ENCODE measurements at regions not wholly inside any gene's neighbourhood (a gene's known extent, or its start where the extent isn't known, plus 50 kb on each side); places are given as distances from the start of the nearest gene placed in this dataset.
"Not testable (repeated sequence)": the region's sequence is repeated elsewhere in the genome, so short reads cannot be mapped to it uniquely, and the experiment has no call there.

DNA sequence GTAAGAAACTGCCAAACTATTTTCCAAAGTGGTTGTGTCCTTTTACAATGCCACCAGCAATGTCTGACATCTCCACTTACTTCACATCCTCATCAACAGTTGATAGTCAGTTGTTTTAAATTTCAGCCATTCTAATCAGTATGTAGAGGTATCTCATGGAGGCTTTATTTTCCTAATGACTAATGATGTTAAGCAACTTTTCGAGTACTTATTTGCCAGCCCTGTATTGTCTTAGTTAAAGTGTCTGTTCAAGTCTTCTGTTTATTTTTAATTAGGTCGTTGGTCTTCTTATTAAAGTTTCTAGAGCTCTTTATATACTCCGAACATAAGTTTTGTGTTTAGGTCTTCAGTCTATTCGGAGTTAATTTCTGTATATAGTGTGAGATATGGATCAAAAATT lies 54.9 kb upstream of the NBPF12 start:
- not testable (repeated sequence) for H3K4me3 ChIP-seq (ENCODE audit: low read length in 3 of 3); H3K27me3 ChIP-seq (ENCODE audit: control insufficient read depth in 3 of 3, insufficient read depth in 3 of 3, low read length in 3 of 3); H3K36me3 ChIP-seq (ENCODE audit: control insufficient read depth in 3 of 3, insufficient read depth in 3 of 3, low read length in 3 of 3); H3K9ac ChIP-seq (ENCODE audit: low read depth in 1 of 3, low read length in 3 of 3); H3K27ac ChIP-seq (ENCODE audit: low read depth, low read length); H3K4me1 ChIP-seq (ENCODE audit: control insufficient read depth in 3 of 3, insufficient read depth in 3 of 3, low read length in 3 of 3); H3K9me3 ChIP-seq (ENCODE audit: control insufficient read depth in 3 of 3, low read length in 3 of 3)

DNA sequence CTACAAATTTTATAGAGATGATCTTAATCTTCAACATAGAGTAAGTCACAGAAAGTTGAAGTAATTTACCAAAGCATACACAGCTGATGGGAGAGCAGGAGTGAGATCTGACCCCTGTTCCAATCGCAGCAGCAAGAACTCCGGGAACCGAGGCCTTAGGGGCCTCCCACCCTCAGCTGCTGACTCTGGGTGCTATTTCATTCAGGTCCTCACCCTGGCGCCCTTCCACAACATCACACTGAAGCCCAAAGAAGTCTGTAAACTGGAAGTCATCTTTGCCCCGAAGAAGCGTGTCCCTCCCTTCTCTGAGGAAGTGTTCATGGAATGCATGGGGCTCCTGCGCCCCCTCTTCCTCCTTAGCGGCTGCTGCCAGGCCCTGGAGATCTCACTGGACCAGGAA lies 57.0 kb upstream of the NBPF12 start:
- not testable (repeated sequence) for H3K9me3 ChIP-seq (ENCODE audit: control insufficient read depth in 3 of 3, low read length in 3 of 3); H3K4me1 ChIP-seq (ENCODE audit: control insufficient read depth in 3 of 3, insufficient read depth in 3 of 3, low read length in 3 of 3); H3K9ac ChIP-seq (ENCODE audit: low read depth in 1 of 3, low read length in 3 of 3); H3K4me3 ChIP-seq (ENCODE audit: low read length in 3 of 3); H3K27ac ChIP-seq (ENCODE audit: low read depth, low read length); H3K27me3 ChIP-seq (ENCODE audit: control insufficient read depth in 3 of 3, insufficient read depth in 3 of 3, low read length in 3 of 3); H3K36me3 ChIP-seq (ENCODE audit: control insufficient read depth in 3 of 3, insufficient read depth in 3 of 3, low read length in 3 of 3)

- H3K27ac ChIP-seq (ENCODE audit: low read depth, low read length); H3K4me1 ChIP-seq (ENCODE audit: control insufficient read depth in 3 of 3, insufficient read depth in 3 of 3, low read length in 3 of 3); H3K9ac ChIP-seq (ENCODE audit: low read depth in 1 of 3, low read length in 3 of 3); H3K27me3 ChIP-seq (ENCODE audit: control insufficient read depth in 3 of 3, insufficient read depth in 3 of 3, low read length in 3 of 3); H3K4me3 ChIP-seq (ENCODE audit: low read length in 3 of 3); H3K36me3 ChIP-seq (ENCODE audit: control insufficient read depth in 3 of 3, insufficient read depth in 3 of 3, low read length in 3 of 3); H3K9me3 ChIP-seq (ENCODE audit: control insufficient read depth in 3 of 3, low read length in 3 of 3): not testable (repeated sequence)
Observed at GRCh38 chr1:146863799-146864319, 74.3 kb upstream of the NBPF12 start.

- not testable (repeated sequence) for H3K36me3 ChIP-seq (ENCODE audit: control insufficient read depth in 3 of 3, insufficient read depth in 3 of 3, low read length in 3 of 3); H3K27me3 ChIP-seq (ENCODE audit: control insufficient read depth in 3 of 3, insufficient read depth in 3 of 3, low read length in 3 of 3); H3K4me1 ChIP-seq (ENCODE audit: control insufficient read depth in 3 of 3, insufficient read depth in 3 of 3, low read length in 3 of 3); H3K9me3 ChIP-seq (ENCODE audit: control insufficient read depth in 3 of 3, low read length in 3 of 3); H3K4me3 ChIP-seq (ENCODE audit: low read length in 3 of 3); H3K27ac ChIP-seq (ENCODE audit: low read depth, low read length); H3K9ac ChIP-seq (ENCODE audit: low read depth in 1 of 3, low read length in 3 of 3)
Observed at GRCh38 chr1:146853147-146853546, 85.0 kb upstream of the NBPF12 start.

GRCh38 chr1:146850352-146850889 lies 87.7 kb upstream of the NBPF12 start:
- H3K36me3 ChIP-seq (ENCODE audit: control insufficient read depth in 3 of 3, insufficient read depth in 3 of 3, low read length in 3 of 3); H3K9ac ChIP-seq (ENCODE audit: low read depth in 1 of 3, low read length in 3 of 3); H3K27me3 ChIP-seq (ENCODE audit: control insufficient read depth in 3 of 3, insufficient read depth in 3 of 3, low read length in 3 of 3); H3K4me1 ChIP-seq (ENCODE audit: control insufficient read depth in 3 of 3, insufficient read depth in 3 of 3, low read length in 3 of 3); H3K9me3 ChIP-seq (ENCODE audit: control insufficient read depth in 3 of 3, low read length in 3 of 3); H3K27ac ChIP-seq (ENCODE audit: low read depth, low read length); H3K4me3 ChIP-seq (ENCODE audit: low read length in 3 of 3): not testable (repeated sequence)

DNA sequence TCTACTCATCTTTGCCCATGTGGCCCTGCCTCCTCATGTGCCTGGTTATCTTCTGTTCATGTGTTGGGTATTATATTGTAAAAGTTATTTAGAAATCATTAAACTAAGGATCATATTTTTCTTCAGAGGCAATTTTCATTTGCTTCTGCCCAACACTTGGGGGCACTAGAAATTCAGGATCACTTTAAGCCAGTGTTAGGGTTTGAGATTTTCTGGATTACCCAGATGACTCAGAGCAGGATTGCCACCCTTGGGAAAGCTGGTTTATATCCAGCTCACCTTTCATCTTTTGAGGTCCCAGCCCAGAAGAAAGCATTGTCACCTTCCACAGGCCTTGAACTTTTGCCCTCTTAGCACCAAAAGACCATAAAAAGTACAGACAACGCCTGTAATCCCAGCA lies 99.4 kb upstream of the NBPF12 start:
- H3K27ac ChIP-seq (ENCODE audit: low read depth, low read length); H3K9me3 ChIP-seq (ENCODE audit: control insufficient read depth in 3 of 3, low read length in 3 of 3): not testable (repeated sequence)

GRCh38 chr1:146826957-146827356 lies 111.2 kb upstream of the NBPF12 start:
- H3K27ac ChIP-seq (ENCODE audit: low read depth, low read length); H3K4me1 ChIP-seq (ENCODE audit: control insufficient read depth in 3 of 3, insufficient read depth in 3 of 3, low read length in 3 of 3); H3K9me3 ChIP-seq (ENCODE audit: control insufficient read depth in 3 of 3, low read length in 3 of 3); H3K9ac ChIP-seq (ENCODE audit: low read depth in 1 of 3, low read length in 3 of 3); H3K36me3 ChIP-seq (ENCODE audit: control insufficient read depth in 3 of 3, insufficient read depth in 3 of 3, low read length in 3 of 3); H3K4me3 ChIP-seq (ENCODE audit: low read length in 3 of 3); H3K27me3 ChIP-seq (ENCODE audit: control insufficient read depth in 3 of 3, insufficient read depth in 3 of 3, low read length in 3 of 3): not testable (repeated sequence)

More for the DNA sequence above, 99.4 kb upstream of the NBPF12 start:
- not testable (repeated sequence) for H3K36me3 ChIP-seq (ENCODE audit: control insufficient read depth in 3 of 3, insufficient read depth in 3 of 3, low read length in 3 of 3); H3K4me3 ChIP-seq (ENCODE audit: low read length in 3 of 3); H3K9ac ChIP-seq (ENCODE audit: low read depth in 1 of 3, low read length in 3 of 3); H3K4me1 ChIP-seq (ENCODE audit: control insufficient read depth in 3 of 3, insufficient read depth in 3 of 3, low read length in 3 of 3); H3K27me3 ChIP-seq (ENCODE audit: control insufficient read depth in 3 of 3, insufficient read depth in 3 of 3, low read length in 3 of 3)

- H3K36me3 ChIP-seq (ENCODE audit: control insufficient read depth in 3 of 3, insufficient read depth in 3 of 3, low read length in 3 of 3); H3K27me3 ChIP-seq (ENCODE audit: control insufficient read depth in 3 of 3, insufficient read depth in 3 of 3, low read length in 3 of 3); H3K4me1 ChIP-seq (ENCODE audit: control insufficient read depth in 3 of 3, insufficient read depth in 3 of 3, low read length in 3 of 3); H3K9ac ChIP-seq (ENCODE audit: low read depth in 1 of 3, low read length in 3 of 3); H3K4me3 ChIP-seq (ENCODE audit: low read length in 3 of 3); H3K9me3 ChIP-seq (ENCODE audit: control insufficient read depth in 3 of 3, low read length in 3 of 3); H3K27ac ChIP-seq (ENCODE audit: low read depth, low read length): not testable (repeated sequence)
Observed at GRCh38 chr1:146794236-146794635, 143.9 kb upstream of the NBPF12 start.

- H3K27me3 ChIP-seq (ENCODE audit: control insufficient read depth in 3 of 3, insufficient read depth in 3 of 3, low read length in 3 of 3); H3K4me3 ChIP-seq (ENCODE audit: low read length in 3 of 3); H3K9ac ChIP-seq (ENCODE audit: low read depth in 1 of 3, low read length in 3 of 3); H3K27ac ChIP-seq (ENCODE audit: low read depth, low read length); H3K36me3 ChIP-seq (ENCODE audit: control insufficient read depth in 3 of 3, insufficient read depth in 3 of 3, low read length in 3 of 3); H3K4me1 ChIP-seq (ENCODE audit: control insufficient read depth in 3 of 3, insufficient read depth in 3 of 3, low read length in 3 of 3); H3K9me3 ChIP-seq (ENCODE audit: control insufficient read depth in 3 of 3, low read length in 3 of 3): not testable (repeated sequence)
Observed at GRCh38 chr1:146792725-146793124, 145.4 kb upstream of the NBPF12 start.

DNA sequence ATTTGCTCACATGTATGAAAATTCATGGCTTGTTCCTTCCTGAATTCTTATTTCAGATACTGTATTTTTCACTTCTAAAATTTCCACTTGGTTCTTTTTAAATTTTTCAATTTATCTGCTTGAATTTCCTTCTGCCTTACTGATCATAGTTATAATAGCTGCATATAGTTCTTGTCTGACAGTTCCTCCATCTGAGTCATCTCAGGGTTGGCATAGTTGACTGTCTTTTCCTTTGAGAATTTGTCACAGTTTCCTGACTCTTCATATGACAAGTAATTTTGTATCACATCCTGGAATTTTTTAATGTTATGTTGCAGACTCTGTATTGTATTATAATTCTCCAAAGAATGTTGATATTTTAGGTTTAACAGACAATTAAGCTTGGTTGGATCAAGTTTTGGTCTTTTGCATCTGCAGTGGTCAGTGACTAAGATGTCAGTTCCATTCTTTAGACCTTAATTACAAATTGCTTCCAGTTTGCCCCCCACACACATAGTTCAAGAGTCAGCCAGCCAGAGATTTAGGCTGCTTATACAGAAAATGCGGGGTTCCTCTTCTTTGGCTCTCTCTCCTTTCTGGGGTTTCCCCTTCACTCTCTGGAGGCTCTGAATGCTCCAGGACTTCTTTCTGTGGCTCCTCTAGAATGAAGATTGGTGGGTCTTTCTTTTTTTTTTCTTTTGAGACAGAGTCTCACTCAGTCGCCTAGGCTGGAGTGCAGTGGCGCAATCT lies 153.7 kb upstream of the NBPF12 start:
- H3K36me3 ChIP-seq (ENCODE audit: control insufficient read depth in 3 of 3, insufficient read depth in 3 of 3, low read length in 3 of 3); H3K4me1 ChIP-seq (ENCODE audit: control insufficient read depth in 3 of 3, insufficient read depth in 3 of 3, low read length in 3 of 3); H3K27me3 ChIP-seq (ENCODE audit: control insufficient read depth in 3 of 3, insufficient read depth in 3 of 3, low read length in 3 of 3); H3K27ac ChIP-seq (ENCODE audit: low read depth, low read length); H3K4me3 ChIP-seq (ENCODE audit: low read length in 3 of 3); H3K9ac ChIP-seq (ENCODE audit: low read depth in 1 of 3, low read length in 3 of 3); H3K9me3 ChIP-seq (ENCODE audit: control insufficient read depth in 3 of 3, low read length in 3 of 3): not testable (repeated sequence)
